ENCODE measurements at regions not wholly inside any gene's neighbourhood (a gene's known extent, or its start where the extent isn't known, plus 50 kb on each side); places are given as distances from the start of the nearest gene placed in this dataset.

GRCh38 chr10:84581976-84582375, 253.6 kb downstream of the CCSER2 start:
- no peak for TF ChIP-seq CTCF (IDR thresholded peaks at IDR 0.05)
- no peak for TF ChIP-seq POLR2A (IDR thresholded peaks at IDR 0.05)
- TF ChIP-seq EP300 (IDR thresholded peaks at IDR 0.05): no peak

Measured in gastroesophageal sphincter (tissue), 3 donors.